Stomach (tissue), 8 donors: ENCODE measurements at regions not wholly inside any gene's neighbourhood (a gene's known extent, or its start where the extent isn't known, plus 50 kb on each side); places are given as distances from the start of the nearest gene placed in this dataset.

Experiments
- DNase-seq, 2 donors: peaks; one replicate each; pipeline versions ENCODE4 v3.0.0 to v3.0.0-alpha.2; 2013 to 2019
- H3K27ac ChIP-seq, 5 donors: fragments of 200-600 bp in 4 of 5; sonication (generic) in 4 of 5; one replicate each; pipeline ENCODE4 v1.5.1; 2013 to 2019; ENCODE audit warnings: mild to moderate bottlenecking in 1 of 5, moderate library complexity in 1 of 5
- H3K27me3 ChIP-seq, 3 donors: fragments of 200-600 bp; sonication (generic); one replicate each; pipeline ENCODE4 v1.5.1; 2017 to 2019; ENCODE audit warnings: mixed run types in 1 of 3
- H3K36me3 ChIP-seq, 4 donors: fragments of 200-600 bp; sonication (generic); 1 replicate in 3 of 4; 2 replicates in 1 of 4; pipeline ENCODE4 v1.5.1; 2016 to 2019
- H3K4me1 ChIP-seq, 4 donors: fragments of 200-600 bp; sonication (generic); one replicate each; pipeline ENCODE4 v1.5.1; 2016 to 2019
- H3K4me3 ChIP-seq, 4 donors: fragments of 200-600 bp; sonication (generic) in 3 of 4; one replicate each; pipeline ENCODE4 v1.5.1; 2016 to 2019; ENCODE audit warnings: mild to moderate bottlenecking in 1 of 4
- H3K9me3 ChIP-seq, 4 donors: fragments of 200-600 bp; sonication (generic); one replicate each; pipeline ENCODE4 v1.5.1; 2016 to 2019
- EP300 ChIP-seq: sonication (generic); formaldehyde crosslinking; IDR thresholded peaks from one replicate; pipeline ENCODE4 v1.6.1; 2017; ENCODE audit warnings: antibody characterized with exemption
- POLR2A ChIP-seq, 4 donors: fragments of 450-650 bp; IDR thresholded peaks; one replicate each; pipeline ENCODE4 v1.6.1; 2016; ENCODE audit warnings: antibody characterized with exemption in 4 of 4, control low read depth in 2 of 4, mild to moderate bottlenecking in 1 of 4, moderate library complexity in 1 of 4
- POLR2AphosphoS5 ChIP-seq, 3 donors: sonication (generic); formaldehyde crosslinking; IDR thresholded peaks; one replicate each; pipeline ENCODE4 v1.6.1; 2016; ENCODE audit warnings: antibody characterized with exemption in 3 of 3
- WGBS, 5 donors: extraction: QIAGEN DNeasy Blood & Tissue Kit in 3 of 5; methylation state at CpG; one replicate each; pipeline versions ENCODE4 v1.1.5 to v1.1.7; 2013 to 2018; 5-methylcytosine and 5-hydroxymethylcytosine counted together
- intact Hi-C: fragments of 100-400 bp; cut with DNase I; formaldehyde crosslinking; loops from one replicate; pipeline ENCODE4 v1.15.1; 2023; ENCODE audit warnings: low total_unique reads
- TF ChIP-seq, protein P1 (sequence below), 7 experiments: fragments of 450-650 bp in 4 of 7; fragments of 200-600 bp in 3 of 7; sonication (generic) in 3 of 7; IDR thresholded peaks; one replicate each; pipeline ENCODE4 v1.5.1; 2016 to 2019; ENCODE audit warnings: antibody characterized with exemption in 7 of 7, control low read depth in 2 of 7, mild to moderate bottlenecking in 1 of 7
- donor health status: healthy with polysubstance abuse.
- donor health status: Bipolar disorder and iron deficiency.
- donor health status: healthy.

GRCh38 chr12:67740711-67741110, 92.2 kb downstream of the DYRK2 start:
- intact Hi-C loops = no loop called here

GRCh38 chr12:67741270-67741669, 92.7 kb downstream of the DYRK2 start:
- Histone ChIP-seq H3K36me3 (no peaks in the 10 kb centered on the region), H3K9me3 (no peaks in the 10 kb centered on the region), H3K4me1 (peaks cover 0 to 6% (median 0%) of the 10 kb centered on the region in 4 donors), H3K4me3 (no peak overlapping the region), H3K27ac (no peak overlapping the region), H3K27me3 (no peaks in the 10 kb centered on the region)
- no peak for DNase-seq
- 89 to 95% (median 94%) methylated on average over 3 of the region's 3 CpGs for WGBS, 5 donors
- TF ChIP-seq POLR2AphosphoS5 (IDR thresholded peaks at IDR 0.05) (no peak), POLR2A (IDR thresholded peaks at IDR 0.05) (no peak), EP300 (no peak)
- TF ChIP-seq, protein P1, sequence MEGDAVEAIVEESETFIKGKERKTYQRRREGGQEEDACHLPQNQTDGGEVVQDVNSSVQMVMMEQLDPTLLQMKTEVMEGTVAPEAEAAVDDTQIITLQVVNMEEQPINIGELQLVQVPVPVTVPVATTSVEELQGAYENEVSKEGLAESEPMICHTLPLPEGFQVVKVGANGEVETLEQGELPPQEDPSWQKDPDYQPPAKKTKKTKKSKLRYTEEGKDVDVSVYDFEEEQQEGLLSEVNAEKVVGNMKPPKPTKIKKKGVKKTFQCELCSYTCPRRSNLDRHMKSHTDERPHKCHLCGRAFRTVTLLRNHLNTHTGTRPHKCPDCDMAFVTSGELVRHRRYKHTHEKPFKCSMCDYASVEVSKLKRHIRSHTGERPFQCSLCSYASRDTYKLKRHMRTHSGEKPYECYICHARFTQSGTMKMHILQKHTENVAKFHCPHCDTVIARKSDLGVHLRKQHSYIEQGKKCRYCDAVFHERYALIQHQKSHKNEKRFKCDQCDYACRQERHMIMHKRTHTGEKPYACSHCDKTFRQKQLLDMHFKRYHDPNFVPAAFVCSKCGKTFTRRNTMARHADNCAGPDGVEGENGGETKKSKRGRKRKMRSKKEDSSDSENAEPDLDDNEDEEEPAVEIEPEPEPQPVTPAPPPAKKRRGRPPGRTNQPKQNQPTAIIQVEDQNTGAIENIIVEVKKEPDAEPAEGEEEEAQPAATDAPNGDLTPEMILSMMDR (IDR thresholded peaks at IDR 0.05) = no peak
- intact Hi-C loops = no loop called here

More at GRCh38 chr12:67740711-67741110, 92.2 kb downstream of the DYRK2 start:
- no peaks in the 10 kb centered on the region for H3K27me3 ChIP-seq
- no peak for TF ChIP-seq POLR2AphosphoS5 (IDR thresholded peaks at IDR 0.05)
- TF ChIP-seq, protein P1 (IDR thresholded peaks at IDR 0.05) = no peak
- no peak for TF ChIP-seq POLR2A (IDR thresholded peaks at IDR 0.05)
- TF ChIP-seq EP300 = no peak
- H3K9me3 ChIP-seq = no peaks in the 10 kb centered on the region
- DNase-seq = no peak
- H3K27ac ChIP-seq = no peak overlapping the region
- peaks cover 0 to 6% (median 0%) of the 10 kb centered on the region in 4 donors for H3K4me1 ChIP-seq
- no peak overlapping the region for H3K4me3 ChIP-seq
- WGBS, 5 donors = 70 to 83% (median 81%) methylated on average over 1 of the region's 1 CpG
- no peaks in the 10 kb centered on the region for H3K36me3 ChIP-seq

GRCh38 chr12:67742461-67742860, 93.9 kb downstream of the DYRK2 start:
- Histone ChIP-seq H3K9me3 (no peaks in the 10 kb centered on the region), H3K36me3 (no peaks in the 10 kb centered on the region), H3K4me3 (no peak overlapping the region), H3K4me1 (peaks cover 4 to 17% (median 5%) of the 10 kb centered on the region in 4 donors), H3K27me3 (no peaks in the 10 kb centered on the region), H3K27ac (no peak overlapping the region)
- TF ChIP-seq, protein P1 (IDR thresholded peaks at IDR 0.05) = no peak
- TF ChIP-seq EP300 = no peak
- 13 to 35% (median 21%) methylated on average over 1 of the region's 1 CpG for WGBS, 5 donors
- intact Hi-C loops = no loop called here
- no peak for DNase-seq

GRCh38 chr12:67747869-67748742, 99.6 kb downstream of the DYRK2 start:
- TF ChIP-seq POLR2AphosphoS5 (IDR thresholded peaks at IDR 0.05) = peak in 2 of 3 donors; percentile 63 to 74
- TF ChIP-seq, protein P1 (IDR thresholded peaks at IDR 0.05) = no peak
- no peak overlapping the region for H3K4me3 ChIP-seq
- 32 to 56% (median 41%) methylated on average over 2 of the region's 2 CpGs for WGBS, 5 donors
- DNase-seq = peak; percentile 77 to 89
- intact Hi-C loops = no loop called here
- no peaks in the 10 kb centered on the region for H3K27me3 ChIP-seq
- H3K36me3 ChIP-seq = no peaks in the 10 kb centered on the region
- H3K4me1 ChIP-seq = peaks cover 4 to 30% (median 19%) of the 10 kb centered on the region in 4 donors
- no peaks in the 10 kb centered on the region for H3K9me3 ChIP-seq
- peak overlapping the region; percentile 53 to 79 (median 77) for H3K27ac ChIP-seq
